Tibial nerve (tissue), 4 donors: ENCODE measurements at regions not wholly inside any gene's neighbourhood (a gene's known extent, or its start where the extent isn't known, plus 50 kb on each side); places are given as distances from the start of the nearest gene placed in this dataset.
"Not testable (repeated sequence)": the region's sequence is repeated elsewhere in the genome, so short reads cannot be mapped to it uniquely, and the experiment has no call there.

Source experiments
- CTCF ChIP-seq, 5 experiments: fragments of 200-600 bp in 3 of 5; fragments of 450-650 bp in 2 of 5; sonication (generic) in 3 of 5; IDR thresholded peaks; one replicate each; pipeline ENCODE4 v1.5.1; 2016 to 2019; ENCODE audit warnings: antibody characterized with exemption in 5 of 5, mild to moderate bottlenecking in 3 of 5, moderate library complexity in 2 of 5
- EP300 ChIP-seq, 2 donors: sonication (generic); formaldehyde crosslinking; IDR thresholded peaks; one replicate each; pipeline ENCODE4 v1.6.1; 2017; ENCODE audit warnings: antibody characterized with exemption in 2 of 2, mild to moderate bottlenecking in 1 of 2
- POLR2A ChIP-seq, 2 donors: fragments of 450-650 bp; IDR thresholded peaks; one replicate each; pipeline ENCODE4 v1.6.1; 2017; ENCODE audit warnings: antibody characterized with exemption in 2 of 2, mild to moderate bottlenecking in 2 of 2, moderate library complexity in 2 of 2

- TF ChIP-seq CTCF, POLR2A, EP300 (IDR thresholded peaks at IDR 0.05): not testable (repeated sequence)
These were observed 1268.8 kb downstream of the FOXD4L5 start for GRCh38 chr9:64016246-64016645.
